GM23338 (cell line): ENCODE measurements at regions not wholly inside any gene's neighbourhood (a gene's known extent, or its start where the extent isn't known, plus 50 kb on each side); places are given as distances from the start of the nearest gene placed in this dataset.

ENCODE experiments used
- ATAC-seq: fragments of 200-7000 bp; cut with Tn5 transposase; 3 replicates; pipeline ENCODE4 v1.9.1; 2020
- DNase-seq: peaks from one replicate; pipeline ENCODE4 v3.0.0-alpha.2; 2015; ENCODE audit warnings: low spot score
- H2AFZ ChIP-seq: fragments of 200-600 bp; sonication (generic); 2 replicates; pipeline ENCODE4 v1.8.0; 2016; ENCODE audit warnings: antibody characterized with exemption, mild to moderate bottlenecking, moderate library complexity
- H3F3A ChIP-seq: fragments of 200-600 bp; sonication (generic); replicated peaks from 2 replicates; pipeline ENCODE4 v1.8.0; 2017; ENCODE audit warnings: antibody characterized with exemption, mixed run types, low read depth
- H3K27ac ChIP-seq: fragments of 200-600 bp; sonication (generic); 2 replicates; pipeline ENCODE4 v1.6.1; 2016; ENCODE audit warnings: low read depth
- H3K27me3 ChIP-seq: fragments of 200-600 bp; sonication (generic); 2 replicates; pipeline ENCODE4 v1.8.0; 2016; ENCODE audit warnings: mild to moderate bottlenecking, mixed run types, moderate library complexity; ENCODE audit not compliant: insufficient read depth
- H3K36me3 ChIP-seq: fragments of 200-600 bp; sonication (generic); 2 replicates; pipeline ENCODE4 v1.8.0; 2016; ENCODE audit warnings: mild to moderate bottlenecking; ENCODE audit not compliant: insufficient read depth
- H3K4me1 ChIP-seq: fragments of 200-600 bp; sonication (generic); 2 replicates; pipeline ENCODE4 v1.8.0; 2016; ENCODE audit warnings: mild to moderate bottlenecking, moderate library complexity; ENCODE audit not compliant: insufficient read depth
- H3K4me2 ChIP-seq: fragments of 200-600 bp; sonication (generic); 2 replicates; pipeline ENCODE4 v1.7.1; 2017; ENCODE audit warnings: mixed run types
- H3K4me3 ChIP-seq: fragments of 200-600 bp; sonication (generic); 2 replicates; pipeline ENCODE4 v1.6.1; 2016; ENCODE audit warnings: mixed run types
- H3K79me2 ChIP-seq: fragments of 200-600 bp; sonication (generic); replicated peaks from 2 replicates; pipeline ENCODE4 v1.8.0; 2017; ENCODE audit warnings: mild to moderate bottlenecking; ENCODE audit not compliant: insufficient read depth
- H3K9me2 ChIP-seq: fragments of 200-600 bp; sonication (generic); 2 replicates; pipeline ENCODE4 v1.8.0; 2017; ENCODE audit not compliant: insufficient read depth
- H4K20me1 ChIP-seq: fragments of 200-600 bp; sonication (generic); replicated peaks from 2 replicates; pipeline ENCODE4 v1.8.0; 2017; ENCODE audit warnings: mild to moderate bottlenecking; ENCODE audit not compliant: insufficient read depth
- H3K27ac Mint-ChIP-seq: 2 replicates; pipeline ENCODE4 v1.8.0; 2020; ENCODE audit warnings: inconsistent platforms, mild to moderate bottlenecking, moderate library complexity, mixed read lengths
- H3K27me3 Mint-ChIP-seq: 3 replicates; pipeline ENCODE4 v1.8.0; 2022; ENCODE audit warnings: low read depth, mild to moderate bottlenecking, moderate library complexity, mixed read lengths, inconsistent platforms; ENCODE audit not compliant: insufficient read depth, poor library complexity
- H3K36me3 Mint-ChIP-seq: 3 replicates; pipeline ENCODE4 v1.8.0; 2021; ENCODE audit warnings: low read depth, mild to moderate bottlenecking, inconsistent platforms, moderate library complexity, mixed read lengths
- H3K4me1 Mint-ChIP-seq: 3 replicates; pipeline ENCODE4 v1.8.0; 2020; ENCODE audit warnings: mild to moderate bottlenecking, inconsistent platforms, mixed read lengths
- H3K4me3 Mint-ChIP-seq: 3 replicates; pipeline ENCODE4 v1.8.0; 2021; ENCODE audit warnings: moderate library complexity, mild to moderate bottlenecking, inconsistent platforms, mixed read lengths
- H3K9me3 Mint-ChIP-seq: 3 replicates; pipeline ENCODE4 v1.8.0; 2020; ENCODE audit warnings: moderate library complexity, mild to moderate bottlenecking, inconsistent platforms, mixed read lengths
- CREB1 ChIP-seq: fragments of 250-450 bp; sonication (Bioruptor Pico); IDR thresholded peaks from 2 replicates; pipeline ENCODE4 v1.5.0; 2020; ENCODE audit warnings: low read depth, mild to moderate bottlenecking, moderate library complexity
- CTCF ChIP-seq, 2 experiments: fragments of 200-600 bp in 1 of 2; sonication (generic) in 1 of 2; conservative IDR thresholded peaks; 2 replicates each; pipeline versions ENCODE4 v1.5.1 to v1.6.1; 2016 to 2017; ENCODE audit warnings: antibody characterized with exemption in 2 of 2, low read depth in 2 of 2, mild to moderate bottlenecking in 2 of 2, moderate library complexity in 1 of 2
- ETS1 ChIP-seq: IDR thresholded peaks from 2 replicates; pipeline ENCODE4 v1.6.1; 2016; ENCODE audit warnings: antibody characterized with exemption
- EZH2 ChIP-seq: fragments of 200-600 bp; sonication (generic); IDR thresholded peaks from one replicate; pipeline ENCODE4 v1.8.0; 2017; ENCODE audit warnings: antibody characterized with exemption, mild to moderate bottlenecking, low read depth; ENCODE audit not compliant: unreplicated experiment
- EZH2phosphoT487 ChIP-seq: fragments of 200-600 bp; sonication (generic); IDR thresholded peaks from one replicate; pipeline ENCODE4 v1.8.1; 2018; ENCODE audit warnings: antibody characterized with exemption; ENCODE audit not compliant: unreplicated experiment
- JUNB ChIP-seq: IDR thresholded peaks from one replicate; pipeline ENCODE4 v1.6.1; 2016; ENCODE audit warnings: antibody characterized with exemption; ENCODE audit not compliant: unreplicated experiment
- NANOG ChIP-seq: IDR thresholded peaks from 2 replicates; pipeline ENCODE4 v1.6.1; 2016; ENCODE audit warnings: antibody characterized with exemption, borderline replicate concordance
- POLR2AphosphoS5 ChIP-seq: IDR thresholded peaks from 2 replicates; pipeline ENCODE4 v1.6.1; 2016; ENCODE audit warnings: antibody characterized with exemption, low read depth
- REST ChIP-seq: IDR thresholded peaks from one replicate; pipeline ENCODE4 v1.6.1; 2018; ENCODE audit warnings: antibody characterized with exemption; ENCODE audit not compliant: unreplicated experiment
- STAT1 ChIP-seq: IDR thresholded peaks from one replicate; pipeline ENCODE4 v1.6.1; 2016; ENCODE audit warnings: antibody characterized with exemption; ENCODE audit not compliant: unreplicated experiment
- ZNF114 ChIP-seq: fragments of 250-450 bp; sonication (Bioruptor Pico); IDR thresholded peaks from 2 replicates; pipeline ENCODE4 v1.5.0; 2020; ENCODE audit warnings: mild to moderate bottlenecking, moderate library complexity
- ZNF331 ChIP-seq: fragments of 250-450 bp; sonication (Bioruptor Pico); IDR thresholded peaks from 2 replicates; pipeline ENCODE4 v1.5.0; 2020; ENCODE audit warnings: low read depth, mild to moderate bottlenecking, moderate library complexity
- ZNF462 ChIP-seq: fragments of 250-450 bp; sonication (Bioruptor Pico); IDR thresholded peaks from 2 replicates; pipeline ENCODE4 v1.5.0; 2020; ENCODE audit warnings: mild to moderate bottlenecking, moderate library complexity

- Histone ChIP-seq H3K9me2 (no peaks in the 10 kb centered on the region), H3K4me2 (no peak overlapping the region), H3F3A (no peaks in the 10 kb centered on the region), H3K27ac (no peak overlapping the region), H3K27me3 (no peaks in the 10 kb centered on the region), H3K79me2 (no peaks in the 10 kb centered on the region), H3K4me3 (no peak overlapping the region), H3K4me1 (no peaks in the 10 kb centered on the region), H3K36me3 (no peaks in the 10 kb centered on the region), H2AFZ (no peak overlapping the region), H4K20me1 (no peaks in the 10 kb centered on the region)
- no peak overlapping the region for H3K27ac Mint-ChIP-seq
- DNase-seq (no peak), ATAC-seq (no peak)
- H3K27me3 Mint-ChIP-seq, result no peaks in the 10 kb centered on the region
- H3K36me3 Mint-ChIP-seq, result peaks cover 38% of the 10 kb centered on the region; the same call in 2 of the 3 replicates
- no peaks in the 10 kb centered on the region for H3K4me1 Mint-ChIP-seq
- no peak overlapping the region for H3K4me3 Mint-ChIP-seq
- peaks cover 42% of the 10 kb centered on the region for H3K9me3 Mint-ChIP-seq
- TF ChIP-seq CTCF (conservative IDR thresholded peaks at IDR 0.05; ENCODE audit: low read depth in 2 of 2), result no peak
- no peak for TF ChIP-seq POLR2AphosphoS5
- no peak for TF ChIP-seq REST
- no peak for TF ChIP-seq ETS1
- TF ChIP-seq JUNB, result no peak
- no peak for TF ChIP-seq EZH2
- TF ChIP-seq ZNF462, result no peak
- TF ChIP-seq NANOG, result no peak
- no peak for TF ChIP-seq ZNF114 (CRISPR knock-in tag)
- TF ChIP-seq ZNF331 (CRISPR knock-in tag), result no peak
- no peak for TF ChIP-seq EZH2phosphoT487
- TF ChIP-seq STAT1, result no peak
- no peak for TF ChIP-seq CREB1
These were observed 1189.4 kb upstream of the EYS start for GRCh38 chr6:66896415-66896814.
